OCI-LY7 (cell line): ENCODE measurements at regions not wholly inside any gene's neighbourhood (a gene's known extent, or its start where the extent isn't known, plus 50 kb on each side); places are given as distances from the start of the nearest gene placed in this dataset.

Experiments
- BruUV-seq: library from RNA; stranded (reverse); fragments of 400-500 nt; replicated peaks from 2 replicates; lab custom pipeline; 2021; lab: Mats Ljungman, UMichigan
- CTCF ChIA-PET: fragments of 300-600 bp; sonication (Branson Sonifier 250); formaldehyde crosslinking; loops from one replicate; lab custom pipeline; 2022; ENCODE audit warnings: antibody characterized with exemption; ENCODE audit not compliant: unreplicated experiment; lab: Charles Lee
- POLR2A ChIA-PET: fragments of 300-600 bp; sonication (Branson Sonifier 250); formaldehyde crosslinking; loops from one replicate; lab custom pipeline; 2022; ENCODE audit warnings: antibody characterized with exemption; lab: Charles Lee
- DNase-seq: peaks from one replicate; pipeline ENCODE4 v3.0.0-alpha.2; 2015; ENCODE audit warnings: low spot score
- H2AFZ ChIP-seq: fragments of 200-600 bp; sonication (generic), shearing (Covaris generic); 2 replicates; pipeline ENCODE4 v1.6.1; 2014; ENCODE audit warnings: mild to moderate bottlenecking, antibody characterized with exemption, low read length, moderate library complexity
- H3K27ac ChIP-seq: fragments of 200-600 bp; sonication (generic); 2 replicates; pipeline ENCODE4 v1.5.1; 2014; ENCODE audit warnings: mixed run types, low read depth, mild to moderate bottlenecking, moderate library complexity, low read length, inconsistent platforms; ENCODE audit not compliant: poor library complexity, severe bottlenecking
- H3K36me3 ChIP-seq: fragments of 200-600 bp; sonication (generic); 2 replicates; pipeline ENCODE4 v1.6.1; 2014; ENCODE audit warnings: mild to moderate bottlenecking, antibody characterized with exemption, low read length, moderate library complexity, mixed read lengths; ENCODE audit not compliant: insufficient read depth
- H3K4me1 ChIP-seq: fragments of 200-600 bp; sonication (generic); 2 replicates; pipeline ENCODE4 v1.5.1; 2014; ENCODE audit warnings: mild to moderate bottlenecking, low read length; ENCODE audit not compliant: insufficient read depth, poor library complexity, severe bottlenecking
- H3K4me2 ChIP-seq: fragments of 200-600 bp; sonication (generic); 2 replicates; pipeline ENCODE4 v1.6.1; 2014; ENCODE audit warnings: mild to moderate bottlenecking, low read length
- H3K4me3 ChIP-seq: fragments of 200-600 bp; sonication (generic); 2 replicates; pipeline ENCODE4 v1.5.1; 2014; ENCODE audit warnings: mild to moderate bottlenecking, low read depth, low read length; ENCODE audit not compliant: poor library complexity, severe bottlenecking
- H3K79me2 ChIP-seq: fragments of 200-600 bp; sonication (generic); 2 replicates; pipeline ENCODE4 v1.6.1; 2016; ENCODE audit warnings: low read depth, mild to moderate bottlenecking, low read length, moderate library complexity, mixed read lengths; ENCODE audit not compliant: insufficient read depth
- H3K9me2 ChIP-seq: fragments of 200-600 bp; sonication (generic); 2 replicates; pipeline ENCODE4 v1.6.1; 2016; ENCODE audit warnings: mild to moderate bottlenecking, low read length, mixed read lengths; ENCODE audit not compliant: insufficient read depth
- H3K9me3 ChIP-seq: fragments of 200-600 bp; sonication (generic); 2 replicates; pipeline ENCODE4 v1.6.1; 2014; ENCODE audit warnings: mild to moderate bottlenecking, mixed run types, low read length, mixed read lengths
- H4K20me1 ChIP-seq: fragments of 200-600 bp; sonication (generic); 2 replicates; pipeline ENCODE4 v1.6.1; 2014; ENCODE audit warnings: mild to moderate bottlenecking, antibody characterized with exemption, low read length, moderate library complexity, mixed read lengths; ENCODE audit not compliant: insufficient read depth
- EZH2phosphoT487 ChIP-seq: fragments of 200-600 bp; sonication (generic); IDR thresholded peaks from 2 replicates; pipeline ENCODE4 v1.6.1; 2018; ENCODE audit warnings: low read depth, borderline replicate concordance, mild to moderate bottlenecking, mixed run types, antibody characterized with exemption, low read length, moderate library complexity, mixed read lengths
- intact Hi-C: fragments of 100-400 bp; cut with micrococcal nuclease; formaldehyde crosslinking; loops from one replicate; pipeline ENCODE4 v1.10.0; 2022; ENCODE audit not compliant: unreplicated experiment
- TF ChIP-seq, protein P1 (sequence below): fragments of 200-600 bp; sonication (generic); conservative IDR thresholded peaks from 2 replicates; pipeline ENCODE4 v1.5.1; 2014; ENCODE audit warnings: mild to moderate bottlenecking, antibody characterized with exemption, low read length, moderate library complexity, mixed read lengths

DNA sequence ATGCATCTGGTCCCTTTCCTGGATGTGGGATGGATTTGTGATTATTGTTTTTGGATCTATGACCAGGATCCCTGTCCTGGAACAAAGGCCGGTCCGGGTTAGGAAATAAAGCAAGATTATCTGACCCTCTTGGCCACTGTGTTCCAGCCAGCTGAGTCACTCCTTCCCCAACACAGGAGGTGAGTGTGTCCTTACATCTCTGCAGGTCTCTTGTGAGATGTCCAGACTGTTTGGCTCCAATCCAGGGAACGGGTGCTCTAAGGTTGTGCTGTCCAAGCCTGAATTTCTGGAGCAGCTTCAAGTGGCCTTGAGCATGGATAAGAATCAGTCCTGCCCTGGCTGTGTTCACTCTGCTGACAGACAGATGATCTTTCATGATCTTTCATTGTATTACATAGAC, 136.5 kb upstream of the CCL2 start:
- no peak for DNase-seq
- H2AFZ ChIP-seq, result no peak overlapping the region
- H3K79me2 ChIP-seq, result no peaks in the 10 kb centered on the region
- no peak overlapping the region for H3K27ac ChIP-seq
- BruUV-seq, result no TSS peak
- H3K9me2 ChIP-seq, result no peaks in the 10 kb centered on the region
- no peaks in the 10 kb centered on the region for H3K4me1 ChIP-seq
- TF ChIP-seq, protein P1, sequence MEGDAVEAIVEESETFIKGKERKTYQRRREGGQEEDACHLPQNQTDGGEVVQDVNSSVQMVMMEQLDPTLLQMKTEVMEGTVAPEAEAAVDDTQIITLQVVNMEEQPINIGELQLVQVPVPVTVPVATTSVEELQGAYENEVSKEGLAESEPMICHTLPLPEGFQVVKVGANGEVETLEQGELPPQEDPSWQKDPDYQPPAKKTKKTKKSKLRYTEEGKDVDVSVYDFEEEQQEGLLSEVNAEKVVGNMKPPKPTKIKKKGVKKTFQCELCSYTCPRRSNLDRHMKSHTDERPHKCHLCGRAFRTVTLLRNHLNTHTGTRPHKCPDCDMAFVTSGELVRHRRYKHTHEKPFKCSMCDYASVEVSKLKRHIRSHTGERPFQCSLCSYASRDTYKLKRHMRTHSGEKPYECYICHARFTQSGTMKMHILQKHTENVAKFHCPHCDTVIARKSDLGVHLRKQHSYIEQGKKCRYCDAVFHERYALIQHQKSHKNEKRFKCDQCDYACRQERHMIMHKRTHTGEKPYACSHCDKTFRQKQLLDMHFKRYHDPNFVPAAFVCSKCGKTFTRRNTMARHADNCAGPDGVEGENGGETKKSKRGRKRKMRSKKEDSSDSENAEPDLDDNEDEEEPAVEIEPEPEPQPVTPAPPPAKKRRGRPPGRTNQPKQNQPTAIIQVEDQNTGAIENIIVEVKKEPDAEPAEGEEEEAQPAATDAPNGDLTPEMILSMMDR, result no peak
- no peak for TF ChIP-seq EZH2phosphoT487
- ChIA-PET CTCF (interaction anchor here (0.6 kb wide), 1 partner anchor 19 kb away, joined by 4 read pairs; no protein-coding TSS in a partner anchor), POLR2A (no interaction called here)
- no peaks in the 10 kb centered on the region for H4K20me1 ChIP-seq
- intact Hi-C loops, result no loop called here
- no peak overlapping the region for H3K4me3 ChIP-seq
- H3K4me2 ChIP-seq, result no peak overlapping the region
- H3K9me3 ChIP-seq, result no peaks in the 10 kb centered on the region
- H3K36me3 ChIP-seq, result no peaks in the 10 kb centered on the region

DNA sequence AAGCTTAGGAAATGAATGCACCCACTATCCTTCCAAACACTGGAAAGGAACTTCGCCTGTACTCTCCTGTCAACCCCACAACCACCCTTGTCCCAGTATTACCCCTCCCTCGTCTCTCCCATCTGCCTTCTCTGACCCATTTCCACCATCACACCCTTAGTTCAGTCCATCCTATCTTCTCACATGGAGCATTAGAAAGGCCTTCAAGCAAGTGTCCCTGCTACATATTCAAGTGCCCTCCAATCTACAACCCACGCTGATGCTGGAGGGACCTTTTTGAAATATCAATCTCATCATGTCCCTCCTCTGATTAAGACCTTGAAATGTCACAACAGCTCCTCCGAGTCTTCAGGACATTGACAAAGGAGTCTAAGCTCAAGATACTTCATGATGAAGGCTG, 133.8 kb upstream of the CCL2 start:
- no peaks in the 10 kb centered on the region for H4K20me1 ChIP-seq
- no peak overlapping the region for H3K4me3 ChIP-seq
- intact Hi-C loops, result no loop called here
- CTCF ChIA-PET, result no interaction called here
- H3K79me2 ChIP-seq, result no peaks in the 10 kb centered on the region
- H3K4me2 ChIP-seq, result no peak overlapping the region
- H3K9me2 ChIP-seq, result no peaks in the 10 kb centered on the region
- no peak overlapping the region for H3K27ac ChIP-seq
- no peaks in the 10 kb centered on the region for H3K9me3 ChIP-seq
- no peak for DNase-seq
- no peaks in the 10 kb centered on the region for H3K4me1 ChIP-seq
- POLR2A ChIA-PET, result no interaction called here
- H2AFZ ChIP-seq, result no peak overlapping the region
- BruUV-seq, result no TSS peak
- TF ChIP-seq, protein P1, result no peak
- no peak for TF ChIP-seq EZH2phosphoT487
- H3K36me3 ChIP-seq, result no peaks in the 10 kb centered on the region

DNA sequence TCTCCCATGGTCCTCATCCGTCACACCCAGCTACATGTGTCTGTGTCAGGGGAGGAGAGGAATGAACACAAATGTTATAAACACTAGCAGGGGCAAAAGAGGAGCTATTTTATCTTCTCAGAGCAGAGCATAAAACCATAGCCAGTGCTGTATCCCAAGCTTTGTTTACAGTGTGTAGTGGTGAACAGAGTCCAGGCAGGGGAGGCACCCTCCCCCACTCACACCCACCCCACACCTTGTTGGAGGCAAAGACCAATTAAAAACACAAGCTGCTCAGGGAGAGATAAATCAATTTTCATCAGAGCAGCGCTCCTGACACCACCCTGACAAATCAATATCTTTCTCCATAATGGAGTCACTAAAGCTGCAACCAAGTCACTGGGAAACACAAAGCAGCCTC, 132.6 kb upstream of the CCL2 start:
- Histone ChIP-seq H3K36me3 (no peaks in the 10 kb centered on the region), H2AFZ (no peak overlapping the region), H3K4me3 (no peak overlapping the region), H3K79me2 (no peaks in the 10 kb centered on the region), H3K9me2 (no peaks in the 10 kb centered on the region), H4K20me1 (no peaks in the 10 kb centered on the region), H3K9me3 (no peaks in the 10 kb centered on the region), H3K27ac (no peak overlapping the region), H3K4me1 (no peaks in the 10 kb centered on the region), H3K4me2 (no peak overlapping the region)
- DNase-seq, result no peak
- intact Hi-C loops, result no loop called here
- no TSS peak for BruUV-seq
- ChIA-PET POLR2A (no interaction called here), CTCF (interaction anchor here (0.6 kb wide), 1 partner anchor 1263 kb away, joined by 3 read pairs; no protein-coding TSS in a partner anchor)
- no peak for TF ChIP-seq EZH2phosphoT487
- TF ChIP-seq, protein P1, result no peak
